GM21619 (cell line): ENCODE measurements at regions not wholly inside any gene's neighbourhood (a gene's known extent, or its start where the extent isn't known, plus 50 kb on each side); places are given as distances from the start of the nearest gene placed in this dataset.

Source experiments
- ATAC-seq: cut with Tn5 transposase; IDR thresholded peaks from one replicate; pipeline ENCODE4 v1.9.1; 2021; ENCODE audit not compliant: unreplicated experiment

DNA sequence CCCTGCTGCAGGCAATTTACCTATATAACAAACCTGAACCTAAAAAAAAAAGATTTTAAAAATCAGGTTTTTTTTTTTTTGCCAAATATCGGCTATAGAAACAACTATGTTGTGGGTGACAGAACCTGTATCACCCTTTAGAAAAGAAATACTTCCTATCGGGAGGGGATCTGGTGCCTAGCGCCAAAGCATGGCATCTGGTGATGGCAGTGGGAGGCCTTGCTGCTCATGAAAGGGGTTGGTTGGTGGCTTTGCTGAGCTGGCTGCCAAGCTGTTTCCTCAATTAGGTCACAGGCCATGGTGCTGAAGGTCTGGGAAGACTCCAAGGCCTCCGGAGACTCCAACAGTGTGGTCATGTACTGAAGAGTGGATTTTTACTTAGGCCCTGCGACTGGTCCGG is 328.5 kb downstream of the KLF5 start:
- ATAC-seq = no peak

DNA sequence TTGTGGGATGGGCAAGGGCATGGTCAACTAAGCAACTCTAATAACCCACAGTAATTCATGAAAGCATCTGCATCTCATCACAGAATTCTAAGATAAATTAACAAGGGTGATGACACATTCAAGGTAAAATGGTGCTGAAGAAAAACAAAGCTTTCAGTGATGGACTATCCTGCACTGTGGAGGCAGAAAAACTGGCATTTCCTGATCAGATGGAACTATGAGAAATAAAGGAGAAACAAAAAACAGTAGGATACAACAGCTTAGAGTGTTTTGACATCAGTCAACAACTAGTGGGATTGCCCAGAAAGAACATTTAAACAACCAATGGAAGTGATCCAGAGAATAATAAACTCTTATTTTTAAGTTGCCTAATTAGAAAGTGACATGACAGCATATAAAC is 327.0 kb downstream of the KLF5 start:
- no peak for ATAC-seq

DNA sequence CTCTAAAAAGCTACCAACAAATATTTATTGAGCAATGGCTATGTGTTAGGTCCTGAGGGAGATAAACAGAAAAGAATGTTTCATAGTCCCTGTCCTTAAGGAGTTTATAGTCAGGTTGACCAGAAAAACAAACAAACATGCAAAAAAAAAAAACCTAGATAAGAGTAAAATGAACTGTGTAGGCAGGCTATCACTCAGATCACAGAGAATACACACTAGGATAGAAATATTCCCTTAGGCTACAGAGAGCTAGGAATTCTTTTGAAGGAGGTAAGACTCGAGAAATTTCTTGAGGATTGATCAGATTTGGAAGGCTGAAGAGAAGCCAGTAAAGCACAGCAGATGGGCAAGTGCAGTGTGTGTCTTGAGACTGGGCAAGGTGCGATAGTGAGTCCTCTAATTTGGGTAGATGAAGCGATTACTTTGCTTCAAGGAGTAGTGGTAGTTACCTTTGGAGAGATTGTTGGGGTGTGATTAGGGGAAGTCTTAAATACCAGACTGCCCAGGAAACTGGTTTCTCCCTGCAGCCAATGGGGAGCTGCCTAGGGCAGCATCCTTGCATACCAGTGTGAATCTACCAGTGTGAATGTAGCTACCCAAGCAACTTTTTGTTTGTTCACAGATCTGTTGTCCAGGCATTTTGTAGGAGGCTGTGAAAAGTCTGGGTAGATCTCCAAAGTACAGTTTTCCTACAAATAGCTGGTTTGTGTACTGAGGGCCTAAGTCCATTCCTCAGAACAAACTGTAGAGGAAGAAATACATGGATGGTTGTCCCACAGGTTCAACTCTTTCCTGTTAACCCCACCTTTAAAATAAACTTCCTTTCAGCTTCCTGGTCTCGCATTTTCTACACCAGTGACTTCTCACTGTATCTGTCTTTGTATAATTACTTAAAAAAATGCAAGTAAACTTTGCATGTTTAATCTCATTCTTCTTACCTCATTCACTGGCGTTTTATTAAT is 314.1 kb downstream of the KLF5 start:
- ATAC-seq = no peak

DNA sequence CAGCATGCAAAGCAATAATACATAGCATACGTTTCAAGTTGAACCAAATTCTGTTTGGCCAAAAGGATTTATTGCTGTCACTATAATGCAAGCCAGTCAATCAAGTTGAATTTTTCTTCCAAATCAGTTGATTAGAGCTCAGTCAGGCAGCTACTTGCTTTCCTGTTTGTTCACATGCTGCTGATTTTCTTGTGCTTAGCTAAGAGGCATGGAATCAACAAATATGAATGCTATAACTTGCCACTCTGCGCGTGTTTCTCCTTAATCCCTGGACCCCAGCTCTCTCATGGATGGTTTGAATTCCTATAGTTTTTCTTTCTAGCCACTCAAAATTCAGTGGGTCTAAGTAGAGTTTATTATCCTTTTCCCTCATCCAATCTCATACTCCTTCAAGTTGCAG is 311.3 kb downstream of the KLF5 start:
- no peak for ATAC-seq

DNA sequence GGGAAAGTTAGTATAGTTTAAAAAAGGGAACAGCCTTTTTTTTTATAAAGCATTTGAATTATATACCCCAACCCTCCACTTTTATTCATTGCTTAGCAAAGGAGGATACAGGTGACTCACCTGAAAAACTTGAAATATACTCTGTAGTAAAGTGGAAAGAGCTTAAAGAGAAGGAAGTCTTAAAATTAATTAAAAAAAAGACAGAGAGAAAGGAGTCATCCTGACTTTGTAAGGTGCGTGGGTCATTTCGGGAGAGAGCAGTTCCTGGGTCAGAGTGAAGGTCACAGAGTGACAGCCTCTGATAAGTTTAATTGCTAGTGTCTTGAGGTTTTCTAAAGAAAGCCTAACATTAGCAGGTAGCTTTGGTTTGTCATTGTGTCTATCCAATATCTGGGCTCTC is 310.3 kb downstream of the KLF5 start:
- ATAC-seq = no peak

DNA sequence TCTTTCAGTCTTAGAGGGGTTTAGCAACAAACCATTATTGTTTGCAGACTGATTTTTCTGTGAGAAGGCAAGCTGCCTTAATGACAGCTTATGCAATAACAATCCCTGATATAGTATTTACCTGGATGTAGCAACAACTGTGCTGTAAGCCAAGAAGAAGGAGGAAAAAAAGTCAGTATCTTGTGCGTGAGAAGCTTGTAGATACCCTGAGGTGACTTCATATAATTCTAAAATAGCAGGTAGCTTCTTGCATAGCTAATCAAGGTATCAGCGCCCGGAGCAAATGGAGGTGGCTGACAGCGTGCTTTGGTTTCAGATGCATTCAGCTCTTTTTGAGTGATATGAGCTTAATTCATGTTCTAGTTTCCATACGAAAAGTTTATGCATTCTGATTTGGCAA is 309.8 kb downstream of the KLF5 start:
- ATAC-seq = no peak

DNA sequence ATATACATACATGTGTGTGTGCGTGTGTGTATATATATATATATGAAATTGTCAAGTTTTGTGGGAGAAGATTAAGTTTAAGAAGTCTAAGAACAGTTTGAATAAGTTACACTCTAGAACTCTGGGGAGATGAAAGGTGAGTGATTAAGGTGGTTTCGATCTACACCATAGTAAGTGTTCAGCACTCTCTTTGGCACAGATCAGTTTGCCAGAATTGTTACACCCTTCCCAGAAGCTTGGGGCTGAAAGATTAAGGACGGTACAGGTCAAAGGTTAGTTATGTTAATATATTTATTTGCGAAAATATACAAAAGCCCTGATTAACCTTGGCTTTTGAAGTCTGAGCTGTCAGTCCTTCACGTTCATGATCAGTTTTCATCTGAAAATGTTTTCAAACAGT is 309.1 kb downstream of the KLF5 start:
- no peak for ATAC-seq

DNA sequence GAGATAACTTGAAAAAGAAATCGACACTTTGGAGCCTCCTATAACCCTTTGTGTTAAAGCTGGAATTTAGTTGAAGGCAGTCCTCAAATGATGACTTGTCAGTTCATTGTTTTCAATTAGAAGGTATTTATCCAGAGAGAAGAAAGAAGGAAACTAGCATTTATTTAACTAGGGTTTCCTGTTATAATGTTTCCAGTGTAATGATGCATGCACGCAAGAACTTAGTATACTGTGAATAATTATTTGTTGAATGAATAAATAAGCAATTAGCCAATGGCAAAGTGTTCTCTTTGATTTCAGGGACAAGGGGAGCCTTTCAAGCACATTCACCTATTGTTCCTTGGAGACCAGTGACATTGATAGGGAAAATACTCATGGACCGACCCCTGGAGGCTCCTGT is 307.4 kb downstream of the KLF5 start:
- ATAC-seq = no peak

DNA sequence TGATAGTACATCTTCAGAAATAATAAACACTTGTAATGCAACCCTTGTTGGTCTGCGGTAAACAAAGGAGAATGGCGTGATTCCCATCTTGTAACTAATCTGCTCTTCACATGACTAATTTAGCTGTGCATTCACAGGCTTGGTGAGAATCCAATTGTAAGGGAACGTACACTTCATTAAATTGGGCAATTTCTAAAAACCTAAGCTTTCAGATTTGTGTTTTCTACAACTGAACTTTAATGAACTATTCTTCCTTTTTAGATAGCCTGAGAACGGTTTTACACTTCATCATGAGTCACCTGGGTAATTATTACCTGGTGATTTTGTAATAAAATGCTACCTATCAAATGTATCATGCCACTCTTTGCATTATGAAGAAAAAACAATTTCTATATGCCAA is 306.9 kb downstream of the KLF5 start:
- ATAC-seq = no peak

DNA sequence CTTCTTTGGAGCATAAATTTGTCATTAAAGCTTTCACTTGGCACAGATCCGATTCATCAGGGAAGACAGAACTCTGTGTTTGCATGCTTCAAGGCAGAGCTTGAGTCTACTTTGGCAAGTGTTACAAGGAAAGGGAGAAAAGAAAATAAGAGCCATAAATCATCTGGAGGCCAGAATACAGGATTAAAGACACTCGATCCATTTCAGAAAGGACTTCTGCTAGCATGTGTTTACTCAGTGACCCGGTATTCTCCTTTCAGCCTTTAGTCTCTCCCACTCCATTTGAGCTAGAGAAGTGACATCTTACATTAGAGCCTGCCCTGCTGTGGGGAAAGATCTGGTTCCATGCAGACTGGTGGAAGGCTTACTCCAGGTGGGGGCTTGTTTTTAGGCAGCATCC is 306.4 kb downstream of the KLF5 start:
- ATAC-seq = no peak

DNA sequence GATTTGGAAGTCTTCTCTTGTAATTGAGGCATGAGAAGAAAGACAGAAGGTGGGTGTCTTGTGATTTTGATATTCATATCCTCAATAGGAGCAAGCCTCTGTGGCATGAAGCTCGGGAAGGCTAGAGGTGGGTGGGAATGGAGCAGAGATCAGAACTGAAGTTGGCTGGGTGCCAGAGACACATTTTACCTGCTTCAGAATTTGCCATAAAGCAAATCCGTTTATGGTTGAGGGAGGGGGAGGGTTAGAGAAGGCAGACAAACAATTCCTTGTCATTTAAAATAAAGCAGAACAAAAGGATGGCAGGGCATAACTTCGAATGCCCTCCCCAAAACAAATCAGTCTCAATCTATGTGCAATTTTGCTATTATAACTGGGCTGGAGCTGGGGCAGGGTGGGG is 305.9 kb downstream of the KLF5 start:
- no peak for ATAC-seq

DNA sequence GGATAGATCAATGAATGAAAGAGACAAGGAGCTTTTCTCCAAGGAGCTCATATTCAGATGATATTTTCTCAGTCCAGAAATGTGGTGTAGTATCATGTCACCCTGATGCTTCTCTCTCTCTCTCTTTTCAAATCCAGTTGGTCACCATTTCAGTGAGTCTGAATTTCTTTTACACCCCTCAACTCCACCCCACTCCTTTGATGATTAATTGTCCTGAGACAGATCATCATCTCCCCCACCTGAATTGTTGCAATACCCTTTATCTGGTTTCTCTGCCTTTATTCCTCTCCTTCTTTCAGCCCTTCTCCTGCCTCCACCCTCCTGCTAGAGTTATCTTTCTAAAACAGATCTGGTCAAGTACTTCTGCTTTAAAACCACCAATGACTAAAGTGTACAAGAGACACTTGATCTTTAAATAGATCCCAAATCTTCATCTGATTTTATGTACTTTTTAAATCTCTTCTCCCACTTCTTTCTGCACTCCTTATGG is 299.8 kb downstream of the KLF5 start:
- ATAC-seq = no peak

DNA sequence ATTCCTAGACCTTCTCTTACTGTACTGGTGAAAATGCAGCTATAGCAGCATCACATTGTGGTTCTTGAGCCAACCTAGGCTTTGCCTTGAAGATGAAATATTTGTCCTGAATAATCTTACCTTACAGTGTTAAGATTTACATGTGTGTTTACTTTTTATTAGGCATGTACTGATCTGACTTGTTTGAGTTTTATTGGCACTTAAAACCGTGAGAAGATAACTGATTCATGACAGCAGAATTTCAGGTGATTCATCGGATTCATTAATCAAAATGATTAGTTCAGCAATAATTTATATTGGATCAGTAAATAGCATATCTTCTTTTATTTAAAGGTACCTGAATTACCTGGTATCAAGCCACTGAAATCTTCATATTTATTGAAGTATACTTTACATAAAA is 296.3 kb downstream of the KLF5 start:
- no peak for ATAC-seq

DNA sequence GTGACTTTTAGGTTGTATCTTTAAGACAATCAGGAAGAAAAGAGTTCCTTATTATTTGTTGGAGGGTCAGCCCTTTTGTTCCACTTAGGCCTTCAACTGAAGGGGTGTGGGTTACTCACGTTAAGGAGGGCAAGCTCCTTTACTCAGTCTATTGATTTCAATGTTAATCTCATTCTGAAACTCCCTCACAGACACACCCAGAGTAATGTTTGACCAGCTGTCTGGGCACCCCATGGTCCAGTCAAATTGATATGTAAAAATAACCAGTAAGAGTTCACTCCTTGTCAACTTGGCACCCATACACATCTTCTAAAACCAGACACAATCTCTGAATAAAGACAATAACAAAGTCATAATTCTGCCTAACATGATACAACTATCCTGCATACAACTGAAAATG is 292.9 kb downstream of the KLF5 start:
- ATAC-seq = no peak

DNA sequence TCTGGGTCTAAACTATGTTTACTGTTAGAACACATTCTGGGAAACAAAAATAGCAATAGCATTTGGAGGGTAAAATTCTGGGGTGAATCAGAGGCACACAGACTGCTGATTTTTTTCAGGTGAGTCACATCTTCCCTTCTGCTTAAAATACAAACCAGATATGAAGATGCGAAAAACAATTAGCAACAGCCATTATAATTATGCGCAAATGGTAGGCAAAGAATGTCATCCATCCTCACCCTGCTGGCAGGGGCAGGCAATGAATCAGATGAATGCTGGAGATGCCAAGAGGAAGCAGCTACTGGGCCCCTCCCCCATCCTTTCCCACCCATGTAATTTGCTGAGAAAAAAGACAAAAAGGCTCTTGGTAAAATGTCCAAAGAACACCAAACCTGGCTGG is 282.9 kb downstream of the KLF5 start:
- no peak for ATAC-seq

DNA sequence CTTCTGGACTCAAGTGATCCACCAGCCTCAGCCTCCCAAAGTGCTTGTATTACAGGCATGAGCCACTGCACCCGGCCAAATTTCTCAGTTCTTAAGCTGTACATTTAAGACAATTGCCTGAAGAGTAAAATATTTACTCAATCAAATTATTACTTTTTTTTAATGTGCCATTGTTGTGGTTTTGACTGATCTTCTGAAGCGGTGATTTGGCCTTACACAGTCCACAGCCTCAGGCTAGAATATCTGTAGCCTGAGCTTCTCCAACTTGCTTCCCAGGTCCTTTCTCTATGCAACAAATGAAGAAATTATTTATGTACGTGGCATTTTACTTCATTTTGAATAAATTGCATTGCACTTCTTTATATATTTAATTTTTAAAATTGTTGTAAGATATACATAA is 281.3 kb downstream of the KLF5 start:
- ATAC-seq = no peak

DNA sequence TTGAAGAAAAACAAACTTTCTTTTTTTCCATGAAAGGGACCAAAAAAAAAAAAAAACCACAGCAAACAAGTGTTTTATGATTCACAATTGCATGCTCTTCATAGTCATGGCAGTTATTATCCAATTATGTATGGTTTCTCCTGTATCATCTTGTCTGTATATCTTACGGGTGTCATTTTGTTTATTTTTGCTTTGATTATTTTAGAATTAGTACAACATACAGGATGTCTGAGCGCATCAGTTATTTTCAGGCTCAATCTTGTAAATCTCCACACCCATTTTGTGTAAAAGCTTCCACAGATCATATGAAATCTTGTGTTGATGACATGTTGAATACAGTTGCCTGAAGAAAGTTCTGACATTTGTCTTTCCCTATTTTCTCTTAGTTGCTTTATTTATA is 280.3 kb downstream of the KLF5 start:
- ATAC-seq = no peak

DNA sequence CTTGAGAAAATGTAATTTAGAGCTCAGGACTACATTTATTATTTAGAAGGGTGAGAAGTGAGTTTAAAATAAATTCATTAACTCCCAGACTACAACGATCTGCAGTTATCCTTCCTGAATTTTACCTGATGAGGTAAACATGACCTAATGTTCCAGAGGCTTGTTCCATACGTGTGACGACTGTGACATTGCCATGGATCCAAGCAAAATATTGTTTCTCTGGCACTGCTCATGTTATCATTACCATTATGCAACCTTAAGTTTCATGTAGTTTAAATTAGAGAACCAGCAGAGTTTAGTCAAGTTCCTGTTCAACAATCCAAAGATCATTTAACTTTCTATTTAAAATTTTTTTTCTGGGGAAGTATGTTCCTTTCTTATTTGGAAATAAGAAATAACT is 279.6 kb downstream of the KLF5 start:
- ATAC-seq = no peak

DNA sequence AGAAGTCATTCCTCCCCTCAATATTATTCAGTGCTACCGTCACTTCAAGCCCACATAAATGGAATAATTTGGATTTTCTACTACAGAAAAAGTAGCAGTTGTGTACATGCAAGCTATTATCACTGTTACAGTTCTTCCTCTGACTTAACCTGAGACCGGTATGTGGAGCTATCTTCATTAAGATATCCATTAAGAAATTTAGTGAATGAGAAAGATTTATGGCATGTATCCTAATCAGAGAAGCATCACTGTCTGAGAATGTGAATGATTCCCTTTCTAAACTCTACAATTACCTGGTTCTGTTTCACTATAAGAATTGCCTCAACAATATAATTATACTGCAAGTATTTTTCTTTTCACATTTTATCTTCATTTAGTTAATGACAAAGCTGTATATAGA is 278.7 kb downstream of the KLF5 start:
- ATAC-seq = no peak

DNA sequence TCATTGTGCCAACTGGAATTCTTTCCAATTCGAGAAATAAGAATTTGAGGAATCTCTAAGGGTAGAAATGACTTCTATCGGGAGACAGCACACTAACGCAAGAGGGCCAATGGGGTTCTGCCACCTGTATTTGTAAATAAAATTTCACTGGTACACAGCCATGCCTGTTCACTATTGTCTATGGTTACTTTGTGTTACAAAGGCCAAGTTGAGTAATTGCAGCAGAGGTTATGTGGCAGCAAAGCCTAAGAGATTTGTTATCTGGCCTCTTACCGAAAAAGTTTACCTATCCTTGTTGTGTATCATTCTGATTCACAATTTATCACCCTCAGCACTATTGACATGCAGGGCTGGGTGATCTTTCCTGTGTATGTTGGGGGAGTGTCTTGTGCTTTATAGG is 278.0 kb downstream of the KLF5 start:
- no peak for ATAC-seq

DNA sequence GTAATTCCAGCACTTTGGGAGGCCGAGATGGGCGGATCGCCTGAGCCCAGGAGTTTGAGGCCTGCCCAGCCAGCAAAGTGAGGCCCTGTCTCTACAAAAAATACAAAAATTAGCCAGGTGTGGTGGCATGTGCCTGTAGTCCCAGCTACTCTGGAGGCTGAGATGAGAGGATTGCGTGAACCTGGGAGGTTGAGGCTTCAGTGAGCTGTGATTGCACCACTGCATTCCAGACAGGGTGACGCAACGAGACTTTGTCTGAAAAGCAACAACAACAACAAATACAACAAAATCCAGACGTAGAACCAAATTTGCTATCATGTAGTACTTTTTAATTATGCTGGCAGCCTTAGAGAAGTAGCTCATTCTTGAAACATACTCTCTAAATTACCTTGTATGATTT is 277.1 kb downstream of the KLF5 start:
- no peak for ATAC-seq

DNA sequence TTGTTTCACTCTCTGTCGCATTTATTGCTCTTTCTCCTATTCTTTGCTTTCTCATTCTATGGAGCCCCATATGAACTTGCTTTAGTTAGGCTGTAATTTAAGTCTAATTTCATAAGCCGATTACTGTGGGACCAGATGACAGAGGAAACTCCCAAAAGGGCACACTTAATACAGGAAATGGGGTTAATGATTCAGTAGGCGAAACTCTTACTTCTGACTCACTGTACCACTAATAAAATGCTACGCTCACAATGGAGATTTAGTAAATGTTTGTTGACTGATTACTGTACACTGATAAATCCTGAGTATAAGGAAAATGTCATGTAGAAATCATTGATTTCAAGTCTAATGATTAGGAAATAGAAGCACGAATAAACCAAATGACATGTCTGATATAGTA is 276.4 kb downstream of the KLF5 start:
- peak; percentile 99 for ATAC-seq

DNA sequence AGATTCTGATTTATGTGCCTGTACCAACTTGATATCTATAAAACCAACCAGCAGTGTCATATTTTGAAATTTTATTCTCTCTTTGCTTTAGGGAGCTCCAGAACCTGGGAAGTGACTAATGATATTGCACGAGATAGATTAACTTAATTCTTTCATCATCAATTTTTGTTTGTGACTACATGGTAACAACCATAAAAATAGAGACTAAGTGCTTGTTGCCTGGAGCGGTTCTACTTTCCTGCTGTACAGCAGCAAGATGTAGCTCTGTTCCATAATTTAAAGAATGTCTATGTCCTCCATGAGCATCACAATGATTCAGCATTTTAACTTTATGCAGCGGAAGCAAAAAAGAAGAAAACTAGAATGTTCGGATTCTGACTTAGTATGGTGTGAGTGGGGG is 275.6 kb downstream of the KLF5 start:
- ATAC-seq = no peak
